ENCODE measurements at regions not wholly inside any gene's neighbourhood (a gene's known extent, or its start where the extent isn't known, plus 50 kb on each side); places are given as distances from the start of the nearest gene placed in this dataset.

DNA sequence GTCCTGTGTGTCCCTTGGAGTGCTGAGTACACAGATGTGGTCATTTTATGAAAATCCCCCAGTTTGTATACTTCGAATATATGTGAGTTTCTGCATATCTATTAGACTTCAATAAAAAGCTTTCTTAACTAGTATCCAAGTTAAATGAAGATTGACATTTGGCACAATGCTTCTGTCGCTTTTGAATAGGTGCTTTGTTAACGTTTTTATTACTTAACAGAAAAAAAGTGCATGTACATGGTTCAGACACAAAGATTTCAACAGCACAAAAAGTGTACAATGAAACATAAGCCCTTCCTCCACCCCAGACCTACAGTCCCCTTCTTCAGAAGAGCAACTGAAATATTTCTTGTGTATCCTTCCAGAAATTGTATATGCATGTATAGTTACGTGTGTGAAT is 427.4 kb upstream of the PROK2 start:
- no peaks in the 10 kb centered on the region for H3K27me3 ChIP-seq (ENCODE audit: insufficient read depth, low read depth)
- H3K36me3 ChIP-seq (ENCODE audit: insufficient read depth): no peaks in the 10 kb centered on the region
- H2AFZ ChIP-seq (ENCODE audit: low read depth): no peak overlapping the region
- no peak overlapping the region for H3K9ac ChIP-seq
- H3K4me3 ChIP-seq (IDR thresholded peaks at IDR 0.05; ENCODE audit: insufficient read depth, low read depth, low read length): no peak overlapping the region
- no peaks in the 10 kb centered on the region for H3K79me2 ChIP-seq (ENCODE audit: insufficient read depth, low read depth)
- no peak overlapping the region for H3K27ac ChIP-seq
- TF ChIP-seq, protein P1, sequence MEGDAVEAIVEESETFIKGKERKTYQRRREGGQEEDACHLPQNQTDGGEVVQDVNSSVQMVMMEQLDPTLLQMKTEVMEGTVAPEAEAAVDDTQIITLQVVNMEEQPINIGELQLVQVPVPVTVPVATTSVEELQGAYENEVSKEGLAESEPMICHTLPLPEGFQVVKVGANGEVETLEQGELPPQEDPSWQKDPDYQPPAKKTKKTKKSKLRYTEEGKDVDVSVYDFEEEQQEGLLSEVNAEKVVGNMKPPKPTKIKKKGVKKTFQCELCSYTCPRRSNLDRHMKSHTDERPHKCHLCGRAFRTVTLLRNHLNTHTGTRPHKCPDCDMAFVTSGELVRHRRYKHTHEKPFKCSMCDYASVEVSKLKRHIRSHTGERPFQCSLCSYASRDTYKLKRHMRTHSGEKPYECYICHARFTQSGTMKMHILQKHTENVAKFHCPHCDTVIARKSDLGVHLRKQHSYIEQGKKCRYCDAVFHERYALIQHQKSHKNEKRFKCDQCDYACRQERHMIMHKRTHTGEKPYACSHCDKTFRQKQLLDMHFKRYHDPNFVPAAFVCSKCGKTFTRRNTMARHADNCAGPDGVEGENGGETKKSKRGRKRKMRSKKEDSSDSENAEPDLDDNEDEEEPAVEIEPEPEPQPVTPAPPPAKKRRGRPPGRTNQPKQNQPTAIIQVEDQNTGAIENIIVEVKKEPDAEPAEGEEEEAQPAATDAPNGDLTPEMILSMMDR (conservative IDR thresholded peaks at IDR 0.05; ENCODE audit: low read depth, low read length): no peak
- H3K4me1 ChIP-seq (ENCODE audit: low read depth, poor library complexity, severe bottlenecking): peaks cover 23% of the 10 kb centered on the region
- no peak overlapping the region for H3K4me2 ChIP-seq
- no peaks in the 10 kb centered on the region for H4K20me1 ChIP-seq (ENCODE audit: insufficient read depth)

DNA sequence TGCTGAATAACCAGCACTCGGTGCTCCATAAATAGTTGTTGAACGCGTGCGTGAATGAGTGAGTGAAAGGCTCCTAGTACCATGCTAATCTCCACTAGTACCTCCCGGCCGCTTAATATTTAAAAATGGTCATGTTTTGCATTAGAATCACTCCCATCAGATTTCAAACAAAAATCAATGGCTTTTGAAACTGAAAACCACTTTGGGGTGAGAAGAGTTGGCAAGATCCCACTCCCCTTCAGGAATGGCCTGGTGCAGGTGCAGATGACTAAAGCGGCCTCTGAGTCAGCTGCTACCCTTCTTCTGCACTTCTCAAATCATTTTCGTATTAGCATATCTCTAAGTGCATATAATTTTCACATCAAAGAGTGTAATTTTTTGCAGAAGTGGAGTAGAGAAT is 425.3 kb upstream of the PROK2 start:
- Histone ChIP-seq H3K4me2 (peak overlapping the region; percentile 60), H3K27me3 (ENCODE audit: insufficient read depth, low read depth) (no peaks in the 10 kb centered on the region), H3K27ac (no peak overlapping the region), H3K36me3 (ENCODE audit: insufficient read depth) (no peaks in the 10 kb centered on the region), H3K4me3 (IDR thresholded peaks at IDR 0.05; ENCODE audit: insufficient read depth, low read depth, low read length) (no peak overlapping the region), H2AFZ (ENCODE audit: low read depth) (no peak overlapping the region), H3K9ac (no peak overlapping the region), H4K20me1 (ENCODE audit: insufficient read depth) (no peaks in the 10 kb centered on the region), H3K4me1 (ENCODE audit: low read depth, poor library complexity, severe bottlenecking) (peaks cover 23% of the 10 kb centered on the region), H3K79me2 (ENCODE audit: insufficient read depth, low read depth) (no peaks in the 10 kb centered on the region)
- TF ChIP-seq, protein P1 (conservative IDR thresholded peaks at IDR 0.05; ENCODE audit: low read depth, low read length): no peak

DNA sequence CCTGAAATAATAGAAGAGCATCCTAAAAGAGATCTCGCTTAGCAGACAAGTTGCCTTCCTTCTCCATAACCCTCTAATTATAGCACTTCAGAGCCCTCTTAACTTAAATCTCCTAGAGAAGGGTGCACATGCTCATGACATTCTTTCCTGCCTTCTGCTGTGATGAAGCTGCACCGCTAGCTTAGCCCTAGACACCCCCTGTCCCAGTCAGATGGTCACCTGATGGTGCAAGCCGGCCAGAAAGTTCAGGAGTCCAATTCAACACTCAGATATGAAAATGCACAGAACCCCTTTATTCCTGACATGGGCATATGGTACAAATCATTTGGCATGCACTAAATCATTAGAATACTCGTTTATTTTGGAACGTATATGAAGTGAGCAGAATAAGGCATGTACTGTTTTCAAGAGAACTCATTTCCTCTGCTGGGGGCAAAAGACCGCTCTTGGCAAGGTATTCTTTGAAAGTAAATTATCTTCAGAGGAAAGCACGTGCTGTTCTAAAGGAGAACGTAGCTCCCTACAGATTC is 420.4 kb upstream of the PROK2 start:
- TF ChIP-seq, protein P1 (conservative IDR thresholded peaks at IDR 0.05; ENCODE audit: low read depth, low read length): no peak
- Histone ChIP-seq H2AFZ (ENCODE audit: low read depth) (no peak overlapping the region), H3K4me2 (no peak overlapping the region), H3K79me2 (ENCODE audit: insufficient read depth, low read depth) (no peaks in the 10 kb centered on the region), H3K27me3 (ENCODE audit: insufficient read depth, low read depth) (no peaks in the 10 kb centered on the region), H3K36me3 (ENCODE audit: insufficient read depth) (no peaks in the 10 kb centered on the region), H3K9ac (no peak overlapping the region), H4K20me1 (ENCODE audit: insufficient read depth) (no peaks in the 10 kb centered on the region), H3K4me3 (IDR thresholded peaks at IDR 0.05; ENCODE audit: insufficient read depth, low read depth, low read length) (no peak overlapping the region), H3K27ac (no peak overlapping the region), H3K4me1 (ENCODE audit: low read depth, poor library complexity, severe bottlenecking) (peaks cover 14% of the 10 kb centered on the region)

DNA sequence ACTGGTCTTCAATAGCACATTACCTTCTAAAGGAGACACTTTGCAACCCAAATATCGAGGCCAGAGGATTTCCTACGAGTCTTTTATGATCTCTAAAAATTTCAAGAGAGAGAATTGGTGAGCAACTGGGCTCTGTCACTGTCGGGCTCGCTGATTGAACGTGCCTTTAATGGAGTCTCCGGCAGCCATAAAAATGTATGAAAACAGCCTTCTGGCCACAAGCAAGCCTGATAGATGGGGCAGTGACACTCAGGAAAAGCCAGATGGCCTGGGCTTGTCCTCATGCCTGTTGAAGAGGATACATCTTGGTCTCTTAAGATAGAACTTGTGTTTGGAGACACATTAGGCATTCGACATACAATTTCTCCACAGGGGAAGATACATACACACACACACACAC is 419.5 kb upstream of the PROK2 start:
- Histone ChIP-seq H3K4me1 (ENCODE audit: low read depth, poor library complexity, severe bottlenecking) (peaks cover 6% of the 10 kb centered on the region), H3K36me3 (ENCODE audit: insufficient read depth) (no peaks in the 10 kb centered on the region), H4K20me1 (ENCODE audit: insufficient read depth) (no peaks in the 10 kb centered on the region), H3K79me2 (ENCODE audit: insufficient read depth, low read depth) (no peaks in the 10 kb centered on the region), H3K27ac (no peak overlapping the region), H3K4me3 (IDR thresholded peaks at IDR 0.05; ENCODE audit: insufficient read depth, low read depth, low read length) (no peak overlapping the region), H2AFZ (ENCODE audit: low read depth) (no peak overlapping the region), H3K4me2 (no peak overlapping the region), H3K9ac (no peak overlapping the region), H3K27me3 (ENCODE audit: insufficient read depth, low read depth) (no peaks in the 10 kb centered on the region)
- TF ChIP-seq, protein P1 (conservative IDR thresholded peaks at IDR 0.05; ENCODE audit: low read depth, low read length): no peak
